Limb (tissue), 2 donors: ENCODE measurements at regions not wholly inside any gene's neighbourhood (a gene's known extent, or its start where the extent isn't known, plus 50 kb on each side); places are given as distances from the start of the nearest gene placed in this dataset.
A peak's percentile ranks its signal among the peaks of the same experiment; 100 is the strongest.
"Not testable (repeated sequence)": the region's sequence is repeated elsewhere in the genome, so short reads cannot be mapped to it uniquely, and the experiment has no call there.

ENCODE experiments used
- DNase-seq, 2 donors: peaks; one replicate each; pipeline ENCODE4 v3.0.0-alpha.2; 2016; ENCODE audit errors: extremely low spot score in 2 of 2

DNA sequence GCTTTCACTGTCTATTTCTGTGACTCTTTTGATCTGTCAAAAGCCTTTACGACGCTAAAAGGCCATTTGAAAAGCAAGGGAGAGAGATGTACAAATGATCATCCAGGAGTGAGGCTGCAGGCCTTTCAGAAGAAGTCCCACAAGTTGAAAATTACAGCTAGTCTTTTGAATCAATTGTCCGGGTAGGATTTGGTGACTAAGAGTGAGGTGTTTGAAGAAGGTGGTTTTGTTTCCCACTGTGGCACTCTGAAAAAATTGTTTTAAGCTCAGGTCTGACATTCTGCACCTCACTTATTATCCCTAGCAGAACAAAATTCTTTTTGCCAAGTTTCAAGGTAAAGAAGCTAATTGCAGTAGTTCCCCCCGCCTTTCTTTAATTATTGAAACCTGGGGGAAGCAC is 50.8 kb upstream of the TMEM108 start:
- DNase-seq = no peak

GRCh38 chr3:132984181-132984580 is 54.0 kb upstream of the TMEM108 start:
- DNase-seq = no peak

DNA sequence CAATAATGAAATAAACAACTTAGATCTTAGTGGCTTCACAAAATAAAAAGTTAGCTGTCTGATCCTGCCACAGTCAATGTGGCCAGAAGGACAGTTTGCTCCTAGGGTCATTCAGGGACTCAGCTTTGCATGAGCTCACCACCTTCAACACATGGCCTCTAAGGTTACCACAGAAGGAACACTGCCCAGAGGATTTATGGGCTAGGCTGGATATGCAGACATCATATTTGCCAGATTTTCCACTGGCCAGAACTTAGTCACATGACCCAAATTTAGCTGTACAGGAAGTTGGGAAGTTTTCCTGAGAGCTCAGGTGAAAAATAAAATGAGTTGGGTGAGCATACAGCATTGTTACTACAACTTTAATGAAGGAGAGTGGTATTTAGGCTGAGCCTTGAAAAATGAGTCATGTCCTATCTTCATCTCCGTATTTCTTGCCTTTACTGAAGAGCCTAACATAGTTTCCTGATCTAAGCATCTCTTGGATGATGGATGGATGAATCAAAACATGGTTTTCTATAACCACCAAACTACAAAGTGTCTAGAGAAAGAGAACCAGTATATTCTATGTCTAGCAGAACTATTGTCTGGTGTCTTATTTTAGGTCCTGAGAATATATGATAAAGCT is 54.9 kb upstream of the TMEM108 start:
- no peak for DNase-seq

GRCh38 chr3:132981719-132982118 is 56.5 kb upstream of the TMEM108 start:
- DNase-seq = no peak

DNA sequence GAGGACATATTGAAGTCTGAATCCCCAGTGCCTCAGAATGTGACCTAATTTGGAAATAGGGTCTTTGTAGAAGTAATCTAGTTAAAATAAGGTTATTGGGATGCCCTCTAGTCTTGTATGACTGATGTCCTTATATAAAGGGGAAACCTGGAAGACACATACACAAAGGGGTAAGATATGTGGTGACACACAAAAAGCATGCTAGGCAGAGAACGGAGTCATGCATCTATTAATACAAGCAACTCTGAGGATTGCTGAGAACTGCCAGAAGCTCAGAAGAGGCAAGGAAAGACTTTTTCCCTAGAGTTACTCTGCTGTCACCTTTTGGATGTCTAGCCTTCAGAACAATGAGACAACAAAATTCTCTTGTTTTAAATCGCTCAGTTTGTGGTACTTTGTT is 58.1 kb upstream of the TMEM108 start:
- no peak for DNase-seq

GRCh38 chr3:132979606-132980005 is 58.6 kb upstream of the TMEM108 start:
- no peak for DNase-seq

- not testable (repeated sequence) for DNase-seq
These were observed 59.2 kb upstream of the TMEM108 start for GRCh38 chr3:132978946-132979345.

DNA sequence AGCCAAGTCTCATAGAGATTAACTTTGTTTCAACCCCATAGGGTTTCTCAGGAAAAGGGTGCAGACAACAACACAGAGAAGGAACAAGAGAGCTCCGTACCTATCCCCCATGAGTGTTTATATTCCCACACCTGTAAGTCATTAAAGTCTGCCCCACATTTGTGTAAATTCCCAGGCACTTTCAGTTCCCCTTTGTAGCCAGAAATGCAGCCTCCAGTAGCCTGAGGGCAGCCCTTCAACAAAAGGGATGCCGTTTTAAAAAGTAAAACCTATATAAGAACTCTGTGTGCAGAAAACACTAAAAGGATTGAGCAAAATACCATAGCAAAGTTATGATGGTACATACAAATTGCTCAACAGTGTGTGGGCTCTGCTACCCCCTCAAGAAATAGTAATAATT is 59.7 kb upstream of the TMEM108 start:
- no peak for DNase-seq

- DNase-seq = no peak
These were observed 64.1 kb upstream of the TMEM108 start for GRCh38 chr3:132974097-132974496.

DNA sequence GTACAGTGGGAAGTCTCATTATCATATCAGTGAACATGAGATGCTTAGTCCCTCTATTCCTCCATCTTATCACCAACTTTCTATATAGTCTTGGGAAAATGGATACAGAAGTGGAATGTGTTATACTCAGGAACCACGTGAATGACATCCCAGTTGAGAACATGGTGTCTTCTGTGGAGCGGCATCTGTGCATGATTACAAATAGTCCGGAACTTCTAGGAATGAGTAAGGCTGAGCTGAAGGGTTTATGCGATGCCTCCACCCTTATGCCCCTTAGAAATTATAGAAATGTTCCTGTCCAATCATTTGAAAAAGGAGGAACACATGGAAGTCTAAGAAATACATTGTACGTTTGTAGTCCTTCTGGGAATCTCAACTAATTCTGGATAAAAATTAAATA is 64.8 kb upstream of the TMEM108 start:
- DNase-seq = no peak

DNA sequence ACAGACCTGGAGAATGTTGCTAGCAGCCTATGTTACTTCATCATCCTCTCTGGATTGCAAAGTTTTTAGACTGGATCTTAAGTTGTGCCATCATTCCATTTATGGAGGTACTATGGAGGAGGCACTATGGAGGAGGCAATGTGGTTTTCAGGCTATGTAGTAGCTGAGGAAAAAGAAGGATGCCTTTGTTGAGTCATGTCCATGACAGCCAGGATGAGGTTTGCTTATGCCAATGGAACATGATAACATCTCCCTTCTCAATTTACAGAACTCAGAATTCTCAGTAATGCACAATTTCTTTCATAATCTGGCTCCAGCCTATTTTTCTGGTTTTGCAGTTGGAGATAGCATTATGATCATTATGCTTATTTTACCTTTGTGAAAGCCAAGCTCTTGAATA is 65.9 kb upstream of the TMEM108 start:
- DNase-seq = no peak

GRCh38 chr3:132966374-132966773 is 71.8 kb upstream of the TMEM108 start:
- DNase-seq = no peak

- no peak for DNase-seq
These were observed 73.9 kb upstream of the TMEM108 start for GRCh38 chr3:132964266-132964665.

DNA sequence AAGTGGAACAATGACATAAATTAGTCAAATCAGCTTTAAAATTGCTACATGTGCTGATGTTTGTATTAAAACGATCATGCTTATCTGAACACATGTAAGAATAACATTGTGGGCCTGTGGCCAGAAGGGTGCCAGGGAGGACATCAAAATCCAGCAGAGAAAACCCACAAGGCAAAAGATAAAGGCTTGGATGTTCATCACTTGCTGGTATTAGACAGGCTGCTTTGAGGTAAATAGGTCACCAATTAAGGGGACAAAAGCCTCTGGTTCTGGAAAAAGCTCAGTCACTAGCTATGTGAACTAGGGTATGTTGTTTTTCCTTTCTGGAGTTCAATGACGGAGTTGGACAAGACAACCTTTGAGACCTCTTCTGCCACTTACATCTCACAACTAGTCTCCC is 74.4 kb upstream of the TMEM108 start:
- no peak for DNase-seq

DNA sequence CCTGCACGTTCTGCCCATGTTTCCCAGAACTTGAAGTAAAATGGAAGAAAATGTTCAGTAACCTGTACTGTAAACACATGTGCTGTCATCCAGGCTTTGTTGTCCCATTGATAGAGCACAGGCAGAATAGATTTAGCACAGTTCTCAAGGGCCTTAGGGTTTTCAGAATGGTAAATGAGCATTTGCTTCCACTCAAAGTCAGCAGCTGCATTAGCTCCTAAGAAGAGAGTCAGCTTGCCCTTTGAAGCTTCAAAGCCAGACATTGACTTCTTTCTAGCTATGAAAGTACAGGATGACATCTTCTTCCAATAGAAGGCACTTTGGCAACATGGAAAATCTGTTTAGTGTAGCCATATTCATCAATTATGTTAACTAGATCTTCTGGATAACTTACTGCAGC is 76.2 kb upstream of the TMEM108 start:
- no peak for DNase-seq

- DNase-seq = no peak
These were observed 84.5 kb upstream of the TMEM108 start for GRCh38 chr3:132953683-132954082.

- no peak for DNase-seq
These were observed 110.3 kb upstream of the TMEM108 start for GRCh38 chr3:132927896-132928295.

DNA sequence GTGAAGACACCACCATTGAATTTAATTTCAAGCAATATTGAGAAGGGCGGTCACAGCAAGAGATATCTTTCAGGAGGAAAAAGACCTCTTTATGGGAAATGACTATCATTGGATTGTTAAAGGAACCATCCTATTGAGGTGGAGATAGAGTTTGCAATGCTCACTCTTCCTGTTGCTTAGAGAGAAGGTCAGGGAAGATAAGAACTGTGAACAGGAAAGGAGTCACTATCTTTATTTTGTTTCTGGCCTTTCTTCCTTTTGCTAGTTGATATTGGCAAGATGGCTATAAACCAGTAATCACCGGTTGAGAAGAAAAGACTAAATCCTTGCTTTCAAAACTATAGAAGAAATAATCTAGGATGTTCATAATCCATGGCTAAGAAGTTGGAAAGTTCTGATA is 112.1 kb upstream of the TMEM108 start:
- DNase-seq = no peak

DNA sequence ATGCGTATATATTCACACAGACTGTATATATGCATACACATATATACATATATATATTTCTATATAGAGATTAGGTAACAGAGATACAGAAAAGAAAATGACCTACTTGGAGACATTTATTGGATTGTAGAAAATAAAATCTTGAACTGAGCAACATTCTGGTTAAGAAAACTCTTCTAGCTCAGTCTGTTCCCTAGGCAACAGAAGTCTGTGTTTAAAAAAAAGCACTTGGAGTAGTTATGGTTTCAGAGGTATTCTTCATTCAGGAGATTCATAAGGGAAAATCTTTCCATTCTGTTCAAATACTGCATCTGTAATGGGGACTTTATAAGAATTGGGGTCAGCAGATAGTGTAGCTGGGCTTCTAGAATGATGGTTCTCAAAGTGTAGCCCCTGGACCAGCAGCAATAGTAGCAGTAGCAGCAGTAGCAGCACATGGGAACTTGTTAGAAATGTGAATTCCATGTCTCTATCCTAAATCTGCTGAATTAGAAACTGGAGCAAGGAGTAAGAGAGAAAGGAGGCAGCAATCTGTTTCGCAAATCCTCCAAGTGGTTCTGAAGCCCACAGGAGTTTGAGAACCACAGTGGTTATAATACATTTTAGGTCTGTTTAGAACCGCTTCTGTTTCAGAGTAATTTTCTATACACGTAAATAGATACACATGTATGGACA is 112.8 kb upstream of the TMEM108 start:
- DNase-seq = peak in 1 of 2 donors; percentile 1

- no peak for DNase-seq
These were observed 122.1 kb upstream of the TMEM108 start for GRCh38 chr3:132916096-132916495.

- DNase-seq = no peak
These were observed 125.8 kb upstream of the TMEM108 start for GRCh38 chr3:132912416-132912753.

DNA sequence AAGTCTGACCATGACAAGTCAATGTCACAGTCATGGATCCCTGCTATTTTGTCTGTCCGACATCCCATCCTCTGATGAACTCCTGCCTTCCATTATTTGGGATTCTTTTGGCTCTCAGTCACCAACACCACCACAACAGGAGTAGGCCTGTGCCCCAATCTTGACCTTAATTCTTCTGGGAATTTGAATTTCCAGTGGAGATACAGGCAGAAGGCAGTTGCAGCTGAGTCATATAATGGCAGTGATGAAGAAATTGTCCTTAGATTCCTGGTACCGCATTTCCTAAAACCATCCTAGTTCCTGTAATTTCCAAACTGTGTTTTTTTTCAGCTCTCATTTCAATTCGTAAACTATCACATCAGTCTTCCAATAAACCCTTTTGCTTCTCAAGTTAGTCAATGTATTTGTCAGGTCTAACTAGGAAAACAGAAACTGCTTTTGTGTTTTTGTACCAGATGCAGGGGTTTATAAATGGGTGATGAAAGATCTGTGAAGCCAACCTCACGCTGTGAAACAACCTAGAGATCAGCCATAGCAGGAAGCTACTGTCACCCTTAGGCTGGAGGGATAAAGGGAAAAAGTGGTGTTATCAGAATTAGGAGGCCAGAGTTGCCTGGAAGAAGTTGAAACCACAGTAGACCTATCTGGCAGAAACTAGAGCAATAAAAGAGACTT is 126.3 kb upstream of the TMEM108 start:
- DNase-seq = no peak

GRCh38 chr3:132907293-132907692 is 130.9 kb upstream of the TMEM108 start:
- DNase-seq = no peak
